Dedifferentiated amniotic fluid mesenchymal stem cell (primary cell): ENCODE measurements at regions not wholly inside any gene's neighbourhood (a gene's known extent, or its start where the extent isn't known, plus 50 kb on each side); places are given as distances from the start of the nearest gene placed in this dataset.
"Not testable (repeated sequence)": the region's sequence is repeated elsewhere in the genome, so short reads cannot be mapped to it uniquely, and the experiment has no call there.

Experiments
- DNase-seq: peaks from one replicate; pipeline ENCODE4 v3.0.0-alpha.2; 2016; ENCODE audit errors: extremely low spot score

DNA sequence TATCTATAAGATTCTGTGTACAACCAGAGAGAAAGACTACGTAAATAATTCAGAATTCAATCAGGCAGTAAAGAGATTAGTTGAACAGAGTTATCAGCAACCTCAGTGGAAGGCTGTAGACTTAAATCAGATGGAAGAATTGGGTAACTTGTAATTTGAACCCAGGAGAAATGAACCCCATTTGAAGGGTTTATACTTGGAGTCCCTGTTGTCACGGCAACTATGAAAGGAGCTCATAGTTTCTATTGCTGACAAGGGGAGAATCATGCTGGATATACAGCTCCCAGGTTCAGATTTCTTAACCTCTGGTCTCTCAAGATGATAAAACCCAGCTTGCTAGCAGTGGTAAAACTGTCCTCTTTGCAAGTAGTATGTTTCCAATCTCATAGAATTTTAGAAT lies 54.4 kb upstream of the BMP4 start:
- DNase-seq, result no peak

DNA sequence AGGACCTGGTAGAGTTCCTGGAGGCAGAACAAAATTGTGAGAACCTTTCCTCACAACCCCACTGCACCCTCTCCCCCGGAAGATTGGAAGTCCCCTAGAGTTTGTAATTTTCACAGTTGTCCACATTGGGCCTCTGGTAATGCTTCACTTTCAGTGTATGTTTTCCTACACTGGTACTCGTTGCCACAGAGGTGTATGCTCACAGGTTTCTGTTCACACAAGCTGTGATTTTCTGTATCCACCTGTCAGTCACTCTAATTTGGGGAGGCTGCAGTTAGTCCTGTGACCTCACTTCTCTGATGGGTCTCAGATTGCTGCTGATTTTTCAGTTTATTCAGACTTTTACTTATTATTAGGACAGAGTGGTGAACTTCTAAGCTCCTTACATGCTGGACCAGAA lies 66.4 kb upstream of the BMP4 start:
- DNase-seq, result no peak

DNA sequence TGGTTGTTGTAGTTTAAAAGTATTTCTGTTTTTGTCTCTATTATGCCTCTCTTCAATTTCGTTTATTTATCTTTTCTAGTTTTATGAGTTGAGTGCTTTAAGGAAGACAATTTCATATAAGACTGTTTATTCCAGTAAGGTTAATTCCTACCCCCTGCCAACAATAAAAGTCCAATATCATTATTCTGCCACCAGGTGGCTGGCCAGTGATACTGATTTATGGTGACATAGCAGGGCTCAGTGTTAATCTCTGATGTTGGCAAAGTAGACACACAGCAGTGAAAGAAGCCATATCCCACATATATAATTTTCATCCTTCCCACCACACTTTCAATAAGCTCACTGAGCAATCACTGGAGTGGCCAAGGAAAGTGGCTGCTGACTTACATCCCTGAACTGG lies 69.0 kb upstream of the BMP4 start:
- DNase-seq, result no peak

DNA sequence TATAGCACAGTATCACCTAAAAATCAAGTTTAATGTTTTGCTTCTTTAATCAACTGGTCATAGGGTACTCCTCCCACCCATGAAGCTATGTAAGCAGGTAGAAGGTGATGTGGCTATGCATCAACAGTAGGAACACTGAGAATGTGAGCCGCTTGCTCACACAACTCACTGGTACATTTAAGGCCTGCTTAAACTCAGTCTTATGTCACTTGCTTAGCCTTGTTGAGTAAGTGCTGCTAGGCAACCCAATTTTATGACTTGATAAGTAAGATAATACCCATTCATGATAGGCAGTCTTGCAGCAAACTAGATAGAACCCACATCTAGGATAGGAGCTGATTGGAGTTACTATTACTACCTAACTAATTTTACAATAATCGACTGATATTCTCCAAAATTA lies 70.0 kb upstream of the BMP4 start:
- DNase-seq, result no peak

DNA sequence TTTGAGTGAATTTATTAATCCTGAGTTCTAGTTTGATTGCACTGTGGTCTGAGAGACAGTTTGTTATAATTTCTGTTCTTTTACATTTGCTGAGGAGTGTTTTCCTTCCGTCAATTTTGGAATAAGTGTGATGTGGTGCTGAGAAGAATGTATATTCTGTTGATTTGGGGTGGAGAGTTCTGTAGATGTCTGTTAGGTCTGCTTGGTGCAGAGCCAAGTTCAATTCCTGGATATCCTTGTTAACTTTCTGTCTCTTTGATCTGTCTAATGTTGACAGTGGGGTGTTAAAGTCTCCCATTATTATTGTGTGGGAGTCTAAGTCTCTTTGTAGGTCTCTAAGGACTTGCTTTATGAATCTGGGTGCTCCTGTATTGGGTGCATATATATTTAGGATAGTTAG lies 74.4 kb upstream of the BMP4 start:
- not testable (repeated sequence) for DNase-seq

DNA sequence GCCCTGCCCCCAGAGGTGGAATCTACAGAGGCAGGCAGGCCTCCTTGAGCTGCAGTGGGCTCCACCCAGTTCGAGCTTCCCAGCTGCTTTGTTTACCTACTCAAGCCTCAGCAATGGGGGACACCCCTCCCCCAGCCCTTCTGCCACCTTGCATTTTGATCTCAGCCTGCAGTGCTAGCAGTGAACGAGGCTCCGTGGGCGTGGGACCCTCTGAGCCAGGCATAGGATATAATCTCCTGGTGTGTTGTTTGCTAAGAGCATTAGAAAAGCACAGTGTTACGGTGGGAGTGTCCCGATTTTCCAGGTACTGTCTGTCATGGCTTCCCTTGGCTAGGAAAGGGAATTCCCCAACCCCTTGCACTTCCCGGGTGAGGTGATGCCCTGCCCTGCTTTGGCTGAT lies 76.7 kb upstream of the BMP4 start:
- not testable (repeated sequence) for DNase-seq

DNA sequence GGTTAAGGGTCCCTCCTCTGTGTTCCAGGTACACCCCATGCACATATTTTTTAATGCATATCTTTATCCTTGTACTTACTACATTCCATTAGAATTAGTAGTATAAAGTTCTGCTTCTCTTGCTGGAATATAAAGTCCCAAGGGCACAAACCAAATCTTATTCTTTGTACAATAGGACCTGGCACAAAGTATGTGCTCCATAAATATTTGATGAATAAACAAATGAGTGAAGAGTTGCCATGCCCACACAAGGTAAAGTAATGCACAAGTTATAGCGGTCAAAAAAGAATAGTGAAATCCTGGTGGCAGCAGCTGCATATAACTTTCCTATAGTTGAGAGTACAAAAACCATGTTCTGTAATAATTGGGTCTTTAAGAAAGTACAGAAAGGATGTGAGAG lies 82.1 kb upstream of the BMP4 start:
- no peak for DNase-seq

DNA sequence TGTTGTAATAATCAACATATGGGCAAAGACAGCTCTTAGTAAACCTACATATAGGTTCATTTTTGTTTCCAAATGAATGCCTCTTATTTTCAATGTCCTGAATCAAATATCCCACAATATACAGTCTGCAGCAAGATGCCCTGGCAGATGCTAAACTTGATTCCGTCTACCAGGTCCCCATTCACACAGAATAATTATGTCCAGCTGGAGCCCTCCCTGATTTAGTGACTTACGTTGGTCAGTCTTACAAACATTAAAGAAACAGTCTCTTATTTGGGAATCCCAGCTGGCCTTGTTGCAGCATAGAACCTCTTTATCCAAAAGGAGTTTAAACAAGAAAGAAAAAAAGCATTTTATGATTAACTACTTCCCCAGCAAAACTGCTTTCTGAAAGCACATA lies 82.7 kb upstream of the BMP4 start:
- DNase-seq, result no peak

DNA sequence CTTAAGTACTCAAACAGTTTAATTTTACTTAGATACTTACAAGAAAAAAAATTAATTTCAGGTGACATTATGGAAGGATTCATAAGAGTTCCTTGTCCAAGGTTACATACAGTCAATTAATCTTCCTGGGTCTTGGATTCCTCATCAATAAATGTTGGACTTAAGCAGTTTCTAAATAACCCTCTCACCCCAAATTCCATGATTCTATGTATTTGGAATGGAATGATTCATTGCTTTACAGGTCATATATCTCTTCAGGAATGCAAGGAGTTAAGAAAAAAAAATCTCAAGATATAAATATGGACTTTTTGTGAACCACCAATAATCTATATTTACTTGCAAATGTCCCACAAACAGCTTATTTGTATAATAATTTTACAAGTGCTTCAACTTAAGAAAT lies 84.2 kb upstream of the BMP4 start:
- DNase-seq, result no peak

DNA sequence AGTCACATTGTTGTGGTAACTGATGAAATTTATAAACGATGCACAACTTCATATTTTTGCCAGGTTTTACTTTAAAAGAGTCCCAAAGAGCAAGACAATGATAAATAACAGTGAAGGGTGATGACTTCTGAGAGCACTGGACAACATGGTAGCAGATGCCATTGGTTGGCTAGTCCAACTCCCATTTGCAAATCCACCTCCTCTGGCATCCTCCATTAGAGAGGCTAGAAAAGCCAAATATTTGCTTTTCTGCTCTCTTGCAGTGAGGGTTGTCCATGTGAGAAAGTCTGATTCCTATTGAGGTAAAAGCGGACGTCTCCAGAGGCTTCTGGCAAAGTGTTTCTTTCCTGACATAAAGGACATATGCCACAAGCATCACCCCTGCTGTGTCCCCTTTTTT lies 89.6 kb upstream of the BMP4 start:
- no peak for DNase-seq

DNA sequence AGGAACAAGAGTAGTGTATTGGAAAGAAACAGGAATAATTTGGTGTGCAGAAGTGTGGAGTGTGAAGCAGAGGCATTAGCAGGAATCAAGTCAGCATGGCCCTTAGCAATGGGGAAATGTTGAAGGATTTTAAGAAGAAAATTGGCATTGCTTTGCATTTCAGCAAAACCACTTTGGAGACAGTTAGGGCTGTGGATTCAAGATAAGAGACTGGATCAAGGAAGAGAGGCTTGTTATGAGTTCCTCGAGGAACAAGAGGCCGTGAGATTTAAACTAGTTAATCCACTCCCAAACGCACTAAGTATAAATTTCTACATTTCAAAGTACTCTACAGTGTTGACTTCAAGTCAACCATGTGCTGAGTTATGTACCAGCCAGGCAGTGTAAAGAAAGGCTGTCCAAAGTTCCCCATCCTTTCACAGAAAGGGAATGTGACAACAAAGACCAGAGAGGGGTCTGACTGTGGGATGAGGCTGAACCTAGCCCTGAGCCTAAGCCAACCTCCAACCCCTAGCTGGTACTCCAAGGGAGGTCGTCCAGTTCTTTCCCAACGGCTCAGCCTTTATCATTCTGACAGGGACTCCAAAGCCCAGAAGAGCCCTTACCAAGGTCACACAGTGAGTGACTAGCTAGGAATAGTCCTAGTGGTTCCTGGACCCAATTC lies 91.2 kb upstream of the BMP4 start:
- no peak for DNase-seq

DNA sequence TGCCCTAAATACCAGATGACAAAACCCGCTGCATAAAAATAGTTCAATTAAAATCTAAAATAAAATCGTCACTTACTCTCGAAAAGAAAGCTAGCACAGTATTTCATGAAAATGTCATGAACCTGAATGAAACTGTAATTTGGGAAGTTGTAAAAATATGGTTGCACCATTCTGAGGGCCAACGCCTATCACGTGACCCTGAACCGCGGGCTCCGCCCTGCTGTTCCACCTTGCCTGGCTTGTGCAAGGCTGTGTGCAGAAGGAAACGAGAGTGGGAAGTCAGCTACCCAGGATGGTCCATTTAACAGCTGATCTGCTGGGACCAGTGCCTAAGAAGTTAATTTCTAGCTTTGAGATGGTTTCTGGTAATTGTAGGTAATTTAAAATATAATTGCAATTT lies 91.7 kb upstream of the BMP4 start:
- no peak for DNase-seq

DNA sequence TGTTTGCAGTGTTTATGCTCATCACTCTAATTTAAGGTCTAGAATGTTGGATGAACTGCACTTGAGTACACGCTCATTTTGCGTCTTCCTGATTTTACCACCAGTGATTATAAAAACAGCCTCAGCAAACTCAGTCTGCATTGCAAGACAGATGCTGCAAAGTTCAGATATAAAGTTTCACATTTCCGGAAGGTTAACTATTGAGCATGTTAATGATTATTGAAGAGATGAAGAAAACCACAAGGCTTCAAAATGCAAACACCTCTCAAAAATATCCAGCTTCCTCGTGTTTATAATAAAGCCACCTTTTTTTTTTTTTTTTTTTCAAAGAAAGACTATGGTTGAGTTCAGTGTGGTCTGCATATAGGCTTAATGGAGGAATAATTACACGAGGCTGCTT lies 92.1 kb upstream of the BMP4 start:
- no peak for DNase-seq

DNA sequence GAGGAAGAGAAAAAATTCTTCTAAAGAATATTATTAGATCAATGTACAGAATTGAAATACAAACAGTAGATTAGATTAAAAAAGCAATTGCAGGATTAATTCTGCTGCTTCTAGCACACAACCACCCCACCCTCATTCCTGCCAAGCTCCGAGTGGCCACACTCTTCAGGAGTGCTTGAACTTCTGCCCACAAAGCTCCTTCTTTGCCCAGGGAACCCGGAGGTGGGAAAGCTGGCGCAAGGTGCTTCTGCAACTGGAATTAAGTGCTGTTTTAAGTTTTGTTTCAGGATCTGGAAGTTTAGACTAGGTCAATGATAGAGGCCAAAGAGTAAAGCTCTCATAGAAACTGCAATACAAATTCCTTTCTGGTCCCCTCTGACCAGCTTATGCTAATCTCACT lies 94.1 kb upstream of the BMP4 start:
- no peak for DNase-seq

DNA sequence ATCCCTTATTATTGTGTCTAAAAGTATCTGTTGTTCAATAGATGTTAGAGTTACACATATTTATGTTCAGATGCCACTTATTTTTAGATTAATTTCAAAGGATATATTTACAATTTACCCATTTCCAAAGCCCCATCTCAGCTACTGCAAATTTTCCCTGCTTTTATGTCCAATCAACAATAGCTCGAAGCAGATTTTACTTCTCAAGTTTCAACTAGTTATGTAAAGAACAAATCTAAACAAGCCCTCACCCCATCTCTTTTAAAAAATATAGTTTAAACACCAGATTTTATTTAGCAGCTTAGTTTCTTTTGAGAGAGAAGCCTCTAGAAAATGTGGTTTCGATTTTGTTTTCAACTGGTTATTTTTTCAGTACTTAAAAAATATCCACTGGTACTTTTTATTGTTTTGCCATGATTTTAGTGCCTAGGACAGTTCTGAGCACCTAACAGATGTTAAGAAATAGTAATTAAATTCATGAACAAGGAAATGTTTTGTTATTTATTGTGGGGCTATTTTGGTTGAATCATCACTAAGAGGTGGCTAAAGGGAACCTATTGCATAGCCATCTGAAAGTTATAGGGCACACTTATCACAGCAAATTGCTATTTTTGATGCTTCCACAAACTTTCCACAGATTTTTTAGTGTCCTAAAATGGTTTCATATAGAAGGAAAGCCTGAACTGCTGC lies 96.2 kb upstream of the BMP4 start:
- no peak for DNase-seq

DNA sequence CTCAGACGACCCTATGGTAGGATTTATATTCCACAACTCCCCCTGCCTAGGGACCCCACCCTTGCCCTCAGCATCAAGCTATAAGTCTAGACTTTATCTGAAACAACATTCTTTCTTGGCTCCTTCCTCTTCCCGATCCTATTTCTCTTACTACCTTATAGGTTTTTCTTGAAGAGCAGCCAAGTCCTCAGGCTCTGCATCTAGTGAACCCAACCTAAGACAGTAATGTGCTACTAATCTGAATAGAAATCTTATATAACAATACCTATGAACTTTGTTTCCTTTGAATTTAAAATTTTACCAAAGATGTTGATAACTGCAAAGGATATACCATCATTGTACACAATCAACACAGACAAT lies 96.7 kb upstream of the BMP4 start:
- DNase-seq, result no peak

DNA sequence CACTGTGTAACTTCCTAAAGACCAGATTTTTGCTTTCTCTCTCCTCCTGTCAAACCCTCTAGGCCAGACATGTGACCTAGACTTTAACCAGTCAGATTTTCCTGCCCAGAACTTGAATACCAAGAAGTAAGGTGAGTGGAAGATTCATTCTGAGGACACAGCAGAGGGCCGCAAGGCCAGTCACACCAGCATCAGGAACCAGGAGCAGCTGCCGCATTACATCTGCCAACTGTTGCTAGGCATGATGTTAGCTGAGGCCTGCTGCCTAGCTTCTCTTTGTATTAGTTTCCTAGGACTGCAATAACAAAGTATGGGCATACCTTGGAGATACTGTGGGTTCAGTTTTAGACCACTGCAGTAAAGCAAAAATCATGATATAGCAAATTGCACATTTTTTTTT lies 101.9 kb upstream of the BMP4 start:
- DNase-seq, result no peak

DNA sequence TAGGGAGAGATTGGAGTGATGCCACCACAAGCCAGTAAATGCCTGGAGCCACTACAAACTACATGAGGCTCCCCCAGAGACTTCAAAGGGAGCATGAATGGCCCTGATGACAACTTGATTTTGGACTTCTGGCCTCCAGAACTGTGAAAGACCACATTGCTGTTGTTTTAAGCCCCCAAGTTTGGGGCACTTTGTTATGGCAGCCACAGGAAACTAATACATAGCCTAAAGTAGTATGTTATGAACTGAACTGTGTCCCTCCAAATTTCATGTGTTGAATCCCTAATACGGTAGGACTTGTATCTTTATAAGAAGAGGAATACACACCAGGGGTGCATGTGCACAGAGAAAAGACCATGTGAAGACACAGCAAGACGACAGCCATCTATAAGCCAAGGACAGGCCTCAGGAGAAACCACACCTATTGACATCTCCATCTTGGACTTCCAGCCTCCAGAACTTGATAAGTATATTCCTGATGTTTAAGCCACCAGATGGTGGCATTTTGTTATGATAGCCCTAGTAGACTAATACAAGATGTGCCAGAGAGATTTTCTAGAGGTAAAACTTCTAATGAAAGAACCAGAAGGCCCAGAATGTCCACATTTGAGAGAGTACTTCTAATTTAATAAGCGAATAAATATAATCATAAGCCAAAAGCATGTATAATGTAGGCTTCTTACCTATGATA lies 127.1 kb upstream of the BMP4 start:
- no peak for DNase-seq

DNA sequence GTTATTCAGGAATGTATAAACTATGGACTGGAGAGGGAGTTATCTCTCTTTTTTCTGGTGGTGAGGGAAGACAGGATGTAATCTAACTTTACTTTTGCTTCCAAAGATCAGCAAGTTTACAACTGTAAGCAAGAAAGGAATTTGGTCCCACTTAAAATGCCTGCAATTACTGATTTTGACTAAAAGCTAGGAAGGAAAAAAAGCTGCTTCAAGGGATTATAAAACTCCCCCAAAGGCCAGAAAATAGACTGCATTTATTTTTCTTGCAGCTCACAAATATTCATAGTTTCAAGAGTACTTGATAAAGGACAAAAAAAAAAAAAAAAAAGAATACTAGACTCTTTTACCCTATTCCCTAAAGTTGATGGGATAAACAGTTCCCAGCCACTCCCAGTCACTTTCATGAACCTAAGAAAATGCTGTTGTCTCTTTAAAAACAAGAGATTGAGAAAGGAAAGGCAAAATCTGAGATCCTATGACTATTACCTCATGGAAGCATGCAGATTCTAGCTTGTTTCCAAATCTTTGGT lies 128.7 kb upstream of the BMP4 start:
- no peak for DNase-seq

DNA sequence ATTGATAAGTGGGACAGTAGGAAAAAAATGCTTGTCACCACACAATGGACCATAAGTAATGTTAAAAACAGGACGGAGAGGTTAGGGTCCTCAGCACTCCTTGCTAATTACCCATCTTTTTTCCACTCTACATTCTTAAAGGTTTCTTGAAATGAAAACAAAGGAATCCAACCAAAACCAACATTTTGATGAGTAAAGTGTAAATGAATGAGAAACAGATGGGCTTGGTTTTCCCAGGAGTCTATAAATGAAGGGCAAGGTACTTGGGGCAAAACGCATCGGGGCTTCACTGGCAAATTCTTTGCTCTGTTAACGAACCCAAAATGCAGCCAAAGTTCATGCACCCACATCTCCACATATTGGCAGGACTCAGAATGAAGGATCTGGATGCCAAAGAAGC lies 129.2 kb upstream of the BMP4 start:
- no peak for DNase-seq

DNA sequence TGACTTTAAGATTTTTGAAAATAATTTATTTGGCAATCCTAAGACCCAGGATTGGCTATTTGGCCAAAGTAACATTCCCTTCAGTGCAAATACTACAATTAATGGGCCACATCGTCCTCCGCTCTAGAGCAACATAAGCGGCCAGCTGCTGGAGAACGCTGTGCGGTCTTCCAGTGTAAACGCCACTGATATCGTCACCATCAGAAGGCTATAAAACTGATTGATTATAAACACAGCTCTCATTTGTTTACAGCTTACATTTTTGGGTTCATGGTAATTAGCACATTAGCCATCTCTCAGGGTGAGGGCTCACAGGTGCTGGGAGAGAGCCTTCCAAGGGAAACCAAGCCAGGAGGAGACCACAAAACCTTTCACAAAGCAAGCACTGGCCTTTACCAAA lies 130.1 kb upstream of the BMP4 start:
- DNase-seq, result no peak

DNA sequence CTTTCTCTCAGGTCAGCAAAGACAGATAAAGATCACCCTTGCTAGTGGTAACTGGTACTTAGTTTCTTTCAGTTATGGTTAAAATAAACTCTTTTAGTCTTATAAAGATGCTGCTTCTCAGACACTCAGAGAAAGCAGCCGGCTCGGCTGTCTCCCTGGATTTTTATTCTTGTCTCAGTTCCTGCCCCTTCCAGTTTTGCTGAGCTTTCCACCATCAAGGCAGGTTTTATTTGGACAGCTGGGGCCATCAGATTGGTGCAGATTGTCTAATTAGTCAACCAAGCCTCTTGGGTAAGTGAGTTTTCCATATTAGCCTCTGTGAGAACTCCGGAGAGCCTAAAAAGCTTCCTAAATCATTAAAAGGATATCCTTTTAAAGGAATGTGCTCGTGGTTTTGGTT lies 130.8 kb upstream of the BMP4 start:
- DNase-seq, result no peak

DNA sequence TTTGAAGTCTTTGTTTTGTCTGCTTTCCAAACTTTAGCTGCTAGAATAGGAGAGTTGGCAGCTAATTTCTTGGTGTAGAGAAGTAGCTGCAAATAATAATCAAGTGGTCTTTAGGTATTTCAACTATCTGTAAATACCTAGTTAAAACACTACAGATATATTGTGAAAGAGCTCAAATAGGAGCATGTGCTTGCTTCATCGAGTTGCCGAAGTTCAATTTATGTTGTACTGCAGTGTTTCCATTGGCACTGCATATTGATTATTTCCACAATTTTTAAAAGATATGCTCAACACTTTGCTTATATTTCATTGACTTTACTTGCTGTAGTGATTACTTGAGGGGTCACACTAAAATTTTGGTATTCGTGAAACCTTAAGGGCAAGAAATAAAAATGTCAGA lies 131.6 kb upstream of the BMP4 start:
- no peak for DNase-seq
